GM18861 (cell line): ENCODE measurements at regions not wholly inside any gene's neighbourhood (a gene's known extent, or its start where the extent isn't known, plus 50 kb on each side); places are given as distances from the start of the nearest gene placed in this dataset.

Experiments used
- ATAC-seq: cut with Tn5 transposase; IDR thresholded peaks from one replicate; pipeline ENCODE4 v1.9.1; 2021; ENCODE audit not compliant: unreplicated experiment

GRCh38 chr14:48925184-48925583 is 661.0 kb downstream of the RPS29 start:
- ATAC-seq, result no peak

- no peak for ATAC-seq
Observed at GRCh38 chr14:48914921-48915320, 671.3 kb downstream of the RPS29 start.

DNA sequence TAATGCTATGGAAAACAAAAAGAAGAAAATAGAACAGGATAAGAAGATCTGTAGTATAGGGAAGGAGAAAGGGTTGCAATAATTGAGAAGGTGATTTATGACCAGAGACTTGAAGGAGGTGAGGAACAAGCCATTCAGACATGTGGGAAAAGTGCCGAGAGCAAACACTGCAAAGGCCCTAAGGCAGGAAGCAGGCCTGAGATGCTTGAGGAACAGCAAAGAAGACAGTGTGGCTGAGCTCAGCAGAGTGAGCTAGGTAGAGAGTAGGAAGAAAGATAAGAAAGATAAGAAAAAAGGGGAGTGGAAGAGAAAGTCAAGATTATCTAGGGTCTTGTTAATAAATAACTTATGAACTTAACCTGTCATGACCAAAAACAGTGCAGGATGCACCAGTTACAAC is 671.8 kb downstream of the RPS29 start:
- no peak for ATAC-seq

GRCh38 chr14:48900565-48900964 is 685.6 kb downstream of the RPS29 start:
- ATAC-seq, result no peak

DNA sequence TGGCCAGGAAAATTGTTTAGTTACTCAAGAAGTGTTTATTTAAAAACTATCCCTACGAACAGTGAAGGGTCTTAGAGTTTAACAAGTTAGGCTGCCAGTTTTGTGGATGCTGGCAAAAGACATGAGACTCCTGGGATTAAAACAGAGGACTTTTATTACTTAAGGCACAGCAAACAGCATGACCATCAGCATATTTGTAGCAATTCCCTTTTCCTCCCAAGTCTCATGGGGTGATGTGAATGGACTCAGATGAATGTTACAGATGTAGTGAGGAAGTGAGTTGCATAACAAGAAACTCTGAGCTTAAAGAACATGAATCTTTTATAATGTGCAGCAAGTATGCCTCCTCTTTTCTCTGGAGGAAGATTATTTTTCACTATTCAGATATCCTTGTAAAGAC is 695.8 kb downstream of the RPS29 start:
- ATAC-seq, result no peak

GRCh38 chr14:48876806-48877340 is 709.3 kb downstream of the RPS29 start:
- no peak for ATAC-seq

DNA sequence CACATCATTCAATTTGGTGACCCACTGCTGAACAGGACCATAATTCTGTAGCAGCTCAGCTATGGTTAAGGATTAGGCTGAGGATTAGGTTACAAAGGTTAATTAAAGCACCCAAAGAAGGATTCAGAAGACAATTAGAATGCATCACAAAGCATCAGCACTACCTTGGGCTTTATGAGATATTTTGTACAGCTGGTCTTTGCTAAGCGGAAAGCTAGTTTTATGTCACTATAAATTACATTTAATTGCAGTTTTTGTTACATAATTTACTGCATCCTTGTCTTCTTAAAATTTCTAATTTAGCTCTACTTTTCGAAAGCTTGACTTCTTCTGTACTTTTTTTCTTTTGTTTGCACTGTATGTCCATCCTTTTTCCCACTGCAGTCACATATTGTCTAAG is 711.5 kb downstream of the RPS29 start:
- no peak for ATAC-seq

DNA sequence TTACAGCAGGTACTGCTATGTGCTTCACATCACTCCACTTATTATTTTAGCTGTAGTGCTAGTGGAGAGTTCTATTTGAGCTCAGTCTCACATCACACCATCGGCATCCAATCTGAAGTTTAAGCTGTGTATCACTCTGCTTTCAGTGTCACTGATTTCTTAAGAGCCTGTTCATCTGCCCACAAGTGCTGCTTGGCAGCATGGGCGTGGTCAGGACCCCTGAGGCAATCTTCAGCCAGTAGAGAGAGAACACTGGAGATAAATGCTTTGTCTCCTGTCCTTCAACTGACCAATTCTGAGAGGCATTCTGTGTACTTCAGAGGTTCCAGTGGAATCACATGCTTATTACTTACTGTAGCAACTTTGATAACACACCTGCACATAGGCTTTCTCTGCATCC is 728.8 kb downstream of the RPS29 start:
- no peak for ATAC-seq

DNA sequence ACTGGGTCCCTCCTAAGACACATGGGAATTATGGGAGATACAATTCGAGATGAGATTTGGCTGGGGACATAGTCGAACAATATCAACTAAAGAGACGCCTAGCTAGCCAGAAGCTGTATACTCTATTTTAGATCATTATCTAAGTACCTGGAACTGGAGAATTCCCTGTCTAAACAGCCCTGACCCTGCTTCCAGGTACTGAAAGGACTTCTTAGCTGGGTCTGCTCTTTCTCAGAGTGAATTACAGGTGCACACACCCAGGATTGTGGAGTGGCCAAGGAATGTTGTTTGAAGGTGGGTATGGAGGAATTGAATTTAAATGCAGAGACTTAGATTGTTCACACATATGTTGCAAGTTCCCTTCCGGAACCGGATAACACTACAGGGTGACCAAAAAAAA is 733.0 kb downstream of the RPS29 start:
- ATAC-seq, result no peak

DNA sequence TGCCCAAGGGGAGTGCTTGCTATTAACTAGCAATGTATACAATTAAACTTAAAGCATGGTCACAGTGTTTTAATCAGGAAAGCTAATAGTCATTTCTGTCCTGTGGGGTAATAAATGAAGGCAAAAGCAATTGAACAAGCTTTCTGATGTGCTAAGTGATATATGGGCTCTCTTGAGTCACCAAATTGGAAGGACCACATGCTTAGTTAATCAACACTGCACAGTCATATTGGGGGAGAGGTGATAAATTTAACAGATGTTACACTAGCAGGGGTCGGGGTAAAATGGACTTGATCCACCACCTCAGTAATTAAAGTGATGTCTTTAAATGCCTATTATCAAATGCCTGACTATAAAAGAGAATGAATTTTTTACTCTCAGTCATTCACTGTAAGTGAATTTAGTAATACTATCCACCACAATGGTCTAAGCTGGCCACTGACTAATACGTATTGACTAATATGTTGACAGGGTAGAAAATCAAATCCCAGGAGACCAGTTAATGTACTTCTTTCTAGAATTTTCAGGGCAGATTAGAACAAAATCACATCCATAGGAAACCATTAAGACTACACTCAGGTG is 736.3 kb downstream of the RPS29 start:
- ATAC-seq, result no peak

DNA sequence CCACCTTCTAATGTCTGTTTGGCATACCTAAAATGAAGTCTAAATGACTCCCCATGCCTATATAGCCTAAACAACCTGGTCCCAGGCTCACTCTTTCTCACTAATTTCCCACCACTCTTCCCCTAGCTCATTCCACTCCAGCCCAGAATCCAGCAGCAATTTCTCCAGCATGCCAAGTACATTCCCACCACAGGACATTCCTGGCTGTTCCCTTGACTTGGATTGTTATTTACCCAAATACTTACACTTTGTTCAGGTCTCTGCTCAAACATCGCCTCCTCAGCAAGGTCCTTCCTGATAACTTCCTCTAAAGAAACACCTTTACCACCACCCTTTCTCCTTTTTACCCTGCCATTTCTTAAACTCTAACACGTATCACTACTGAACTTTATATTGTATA is 743.4 kb downstream of the RPS29 start:
- no peak for ATAC-seq

- ATAC-seq, result no peak
Observed at GRCh38 chr14:48826058-48826457, 760.1 kb downstream of the RPS29 start.

GRCh38 chr14:48814562-48814961 is 771.6 kb downstream of the RPS29 start:
- ATAC-seq, result no peak

DNA sequence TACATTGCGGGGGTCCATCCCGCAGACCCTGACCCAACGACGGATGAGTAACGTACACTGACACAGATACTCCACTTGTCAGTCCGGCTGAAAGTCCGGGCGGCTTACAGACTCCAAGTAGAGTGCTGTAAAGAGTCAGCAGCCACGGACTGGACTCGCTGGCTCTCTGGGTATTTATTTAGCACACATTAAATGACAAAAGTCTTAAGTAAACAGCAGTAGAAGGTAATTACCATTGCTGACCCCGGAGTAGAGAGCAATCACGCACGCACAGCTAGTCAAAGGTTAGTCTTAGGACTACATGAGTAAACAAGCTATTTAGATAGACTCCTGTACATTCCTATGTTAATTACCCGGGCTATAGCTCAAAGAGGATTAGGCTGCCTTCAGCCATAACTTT is 780.9 kb downstream of the RPS29 start:
- ATAC-seq, result no peak

GRCh38 chr14:48792376-48793024 is 793.7 kb downstream of the RPS29 start:
- ATAC-seq, result no peak

DNA sequence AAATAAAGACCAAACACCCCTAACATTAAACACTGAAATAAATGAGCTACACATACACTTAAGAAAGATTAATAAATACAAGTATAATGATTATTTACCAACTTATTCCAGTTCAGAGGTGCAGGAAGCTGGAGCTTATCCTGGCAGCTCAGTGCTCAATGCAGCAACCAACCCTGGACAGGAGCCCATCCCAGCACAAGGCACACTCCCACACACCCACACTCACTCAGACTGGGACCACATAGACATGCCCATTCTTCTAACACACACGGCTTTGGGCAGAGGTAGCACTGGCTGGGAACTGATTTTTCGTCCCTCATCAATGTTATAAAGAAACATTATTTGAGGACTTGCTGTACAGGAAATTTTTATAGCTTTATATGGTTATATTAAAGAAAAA is 797.4 kb downstream of the RPS29 start:
- no peak for ATAC-seq

DNA sequence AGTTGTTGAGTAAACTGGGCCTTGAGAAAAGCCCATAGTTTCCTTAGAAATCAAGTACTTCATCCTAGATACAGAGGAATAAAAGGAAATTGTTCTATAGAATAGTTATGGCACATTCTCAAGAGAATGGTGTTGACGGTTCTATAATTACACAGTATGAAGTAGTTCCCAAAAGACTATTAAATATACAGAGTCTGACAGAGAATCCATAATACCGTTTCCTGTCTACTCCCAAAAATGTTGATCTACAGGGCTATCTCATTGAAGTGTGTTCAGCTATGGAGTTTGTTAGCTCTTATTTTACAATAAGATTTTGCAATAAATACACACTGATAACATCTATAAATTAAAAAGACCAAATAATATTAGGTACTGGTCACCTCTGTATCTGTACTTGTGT is 799.7 kb downstream of the RPS29 start:
- no peak for ATAC-seq

DNA sequence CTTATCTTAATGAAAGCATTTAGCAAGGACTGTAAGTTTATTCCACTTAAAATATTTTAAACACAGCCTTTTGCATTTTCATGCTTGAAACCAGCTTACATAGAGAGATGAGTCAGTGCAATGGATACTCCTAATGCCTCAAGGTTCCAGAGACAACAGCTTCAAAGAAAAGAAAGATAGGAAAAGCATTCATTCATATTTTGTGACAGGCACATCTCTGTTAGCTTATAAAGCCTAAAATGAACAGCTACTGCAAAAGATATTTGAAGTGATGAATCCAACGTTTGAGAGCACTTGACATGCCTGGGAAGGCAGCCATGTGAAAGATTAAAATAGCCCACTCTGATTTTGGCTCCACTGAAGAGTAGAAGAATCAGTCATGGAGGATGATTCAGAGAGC is 814.5 kb downstream of the RPS29 start:
- ATAC-seq, result no peak

GRCh38 chr14:48751293-48751692 is 834.9 kb downstream of the RPS29 start:
- no peak for ATAC-seq

DNA sequence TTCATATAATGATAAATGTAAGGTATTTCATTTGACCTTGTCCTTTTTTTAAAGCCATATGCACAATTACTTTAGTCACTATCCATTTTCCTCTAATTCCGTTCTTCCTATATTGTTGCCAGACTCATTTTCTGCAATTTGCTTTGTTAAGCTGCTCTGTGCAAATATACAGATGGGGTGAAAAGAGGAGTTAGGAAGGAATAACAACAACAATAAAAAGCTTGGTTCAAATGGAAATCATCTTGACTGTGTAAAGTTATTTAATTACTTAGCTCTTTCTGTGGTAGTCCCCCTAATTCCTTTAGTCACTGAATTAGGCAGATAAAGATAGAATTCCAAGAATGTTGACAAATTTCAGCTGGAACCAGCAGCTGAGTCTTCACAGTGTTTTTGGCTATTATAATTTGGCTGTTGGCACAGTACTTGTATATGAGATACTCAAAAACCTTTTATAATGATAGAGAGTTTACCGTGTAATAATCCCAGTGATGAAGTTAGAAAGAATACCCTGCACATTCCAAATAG is 838.0 kb downstream of the RPS29 start:
- no peak for ATAC-seq

DNA sequence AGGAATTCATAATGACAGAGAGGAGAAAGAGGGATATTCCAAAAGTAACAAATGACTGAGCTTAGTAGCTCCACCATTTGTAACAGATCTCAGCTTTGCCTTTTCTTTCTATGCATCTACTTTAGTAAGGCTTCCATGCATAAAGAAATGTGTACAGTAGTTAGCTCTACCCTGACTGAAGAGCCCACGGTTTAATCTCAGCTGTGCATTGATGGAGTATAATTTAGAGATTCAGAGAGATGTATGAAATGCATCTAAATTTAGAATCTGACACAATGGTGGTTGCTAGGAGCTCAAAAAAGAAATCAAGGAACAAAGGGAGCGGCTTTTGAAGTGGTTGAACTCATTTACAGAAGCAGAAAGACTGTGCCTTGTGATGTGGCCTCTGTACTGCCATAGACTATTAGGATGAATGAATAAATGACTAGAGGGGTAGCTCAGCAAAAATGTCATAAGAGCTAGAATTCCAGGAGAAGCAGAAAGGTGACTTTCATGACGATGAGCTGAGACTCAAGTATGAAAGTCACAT is 838.6 kb downstream of the RPS29 start:
- no peak for ATAC-seq

DNA sequence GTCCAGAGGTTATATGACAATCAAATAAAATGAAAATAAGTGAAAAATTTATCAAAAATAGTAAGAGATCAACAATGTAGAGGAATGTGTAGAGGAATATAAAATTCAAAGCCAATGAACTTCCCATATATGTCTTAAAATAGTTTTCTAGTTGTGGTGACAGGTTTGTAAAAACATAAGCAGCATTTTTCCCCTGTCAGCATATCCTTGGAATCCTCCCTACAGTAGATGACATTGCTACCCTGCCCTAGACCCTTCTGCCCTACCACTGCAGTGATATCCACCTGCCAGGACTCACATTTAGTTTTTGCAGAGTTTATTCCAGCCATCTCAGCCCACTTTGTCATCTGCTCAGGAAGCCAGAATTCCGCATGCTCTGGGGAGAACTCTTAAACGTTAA is 842.0 kb downstream of the RPS29 start:
- no peak for ATAC-seq
